ENCODE measurements at regions not wholly inside any gene's neighbourhood (a gene's known extent, or its start where the extent isn't known, plus 50 kb on each side); places are given as distances from the start of the nearest gene placed in this dataset.

- DNase-seq (ENCODE audit: insufficient read length, low spot score, missing footprints) = no peak
These were observed 1155.2 kb upstream of the B3GALT2 start for GRCh38 chr1:194341587-194341986.

GRCh38 chr1:194339471-194339870, 1153.1 kb upstream of the B3GALT2 start:
- no peak overlapping the region for H3K4me2 ChIP-seq (ENCODE audit: insufficient read depth, low read length)
- H3K27me3 ChIP-seq (ENCODE audit: insufficient read depth, low read length) = no peaks in the 10 kb centered on the region
- no peaks in the 10 kb centered on the region for H3K79me2 ChIP-seq (ENCODE audit: insufficient read depth, low read length)
- no peak overlapping the region for H3K4me3 ChIP-seq (ENCODE audit: insufficient read depth, low read length)
- no peak overlapping the region for H2AFZ ChIP-seq (ENCODE audit: low read length)
- no peaks in the 10 kb centered on the region for H4K20me1 ChIP-seq (ENCODE audit: insufficient read depth, low read length)
- H3K4me1 ChIP-seq (ENCODE audit: insufficient read depth, low read length) = no peaks in the 10 kb centered on the region
- no peaks in the 10 kb centered on the region for H3K9me3 ChIP-seq (ENCODE audit: low read depth, low read length)
- no peak for TF ChIP-seq CTCF (IDR thresholded peaks at IDR 0.05; ENCODE audit: extremely low read depth, low read depth, low read length)
- no peak for DNase-seq (ENCODE audit: insufficient read length, low spot score, missing footprints)
- H3K27ac ChIP-seq (ENCODE audit: low read depth, low read length) = no peak overlapping the region
- H3K36me3 ChIP-seq (ENCODE audit: insufficient read depth, low read length) = no peaks in the 10 kb centered on the region

More at GRCh38 chr1:194341587-194341986, 1155.2 kb upstream of the B3GALT2 start:
- Histone ChIP-seq H3K4me2 (ENCODE audit: insufficient read depth, low read length) (no peak overlapping the region), H3K27ac (ENCODE audit: low read depth, low read length) (no peak overlapping the region), H3K79me2 (ENCODE audit: insufficient read depth, low read length) (no peaks in the 10 kb centered on the region), H3K9me3 (ENCODE audit: low read depth, low read length) (no peaks in the 10 kb centered on the region), H3K4me1 (ENCODE audit: insufficient read depth, low read length) (no peaks in the 10 kb centered on the region), H2AFZ (ENCODE audit: low read length) (no peak overlapping the region), H3K4me3 (ENCODE audit: insufficient read depth, low read length) (no peak overlapping the region), H4K20me1 (ENCODE audit: insufficient read depth, low read length) (no peaks in the 10 kb centered on the region), H3K36me3 (ENCODE audit: insufficient read depth, low read length) (no peaks in the 10 kb centered on the region), H3K27me3 (ENCODE audit: insufficient read depth, low read length) (no peaks in the 10 kb centered on the region)
- no peak for TF ChIP-seq CTCF (IDR thresholded peaks at IDR 0.05; ENCODE audit: extremely low read depth, low read depth, low read length)

- H3K36me3 ChIP-seq (ENCODE audit: insufficient read depth, low read length) = no peaks in the 10 kb centered on the region
- H3K9me3 ChIP-seq (ENCODE audit: low read depth, low read length) = no peaks in the 10 kb centered on the region
- H4K20me1 ChIP-seq (ENCODE audit: insufficient read depth, low read length) = no peaks in the 10 kb centered on the region
- H3K4me3 ChIP-seq (ENCODE audit: insufficient read depth, low read length) = no peak overlapping the region
- no peak overlapping the region for H3K27ac ChIP-seq (ENCODE audit: low read depth, low read length)
- H3K79me2 ChIP-seq (ENCODE audit: insufficient read depth, low read length) = no peaks in the 10 kb centered on the region
- no peak for TF ChIP-seq CTCF (IDR thresholded peaks at IDR 0.05; ENCODE audit: extremely low read depth, low read depth, low read length)
- DNase-seq (ENCODE audit: insufficient read length, low spot score, missing footprints) = no peak
- no peak overlapping the region for H2AFZ ChIP-seq (ENCODE audit: low read length)
- H3K27me3 ChIP-seq (ENCODE audit: insufficient read depth, low read length) = no peaks in the 10 kb centered on the region
- H3K4me1 ChIP-seq (ENCODE audit: insufficient read depth, low read length) = no peaks in the 10 kb centered on the region
- H3K4me2 ChIP-seq (ENCODE audit: insufficient read depth, low read length) = no peak overlapping the region
These were observed 1152.0 kb upstream of the B3GALT2 start for GRCh38 chr1:194338241-194338948.

- H3K9me3 ChIP-seq (ENCODE audit: low read depth, low read length) = no peaks in the 10 kb centered on the region
- DNase-seq (ENCODE audit: insufficient read length, low spot score, missing footprints) = no peak
These were observed 1146.8 kb upstream of the B3GALT2 start for GRCh38 chr1:194333240-194333639.

More at GRCh38 chr1:194333240-194333639, 1146.8 kb upstream of the B3GALT2 start:
- no peak overlapping the region for H3K4me3 ChIP-seq (ENCODE audit: insufficient read depth, low read length)
- H3K36me3 ChIP-seq (ENCODE audit: insufficient read depth, low read length) = no peaks in the 10 kb centered on the region
- H2AFZ ChIP-seq (ENCODE audit: low read length) = no peak overlapping the region
- no peak overlapping the region for H3K4me2 ChIP-seq (ENCODE audit: insufficient read depth, low read length)
- TF ChIP-seq CTCF (IDR thresholded peaks at IDR 0.05; ENCODE audit: extremely low read depth, low read depth, low read length) = no peak
- no peak overlapping the region for H3K27ac ChIP-seq (ENCODE audit: low read depth, low read length)
- no peaks in the 10 kb centered on the region for H3K27me3 ChIP-seq (ENCODE audit: insufficient read depth, low read length)
- no peaks in the 10 kb centered on the region for H4K20me1 ChIP-seq (ENCODE audit: insufficient read depth, low read length)
- no peaks in the 10 kb centered on the region for H3K4me1 ChIP-seq (ENCODE audit: insufficient read depth, low read length)
- H3K79me2 ChIP-seq (ENCODE audit: insufficient read depth, low read length) = no peaks in the 10 kb centered on the region

All from osteoblast (primary cell).